ENCODE measurements at regions not wholly inside any gene's neighbourhood (a gene's known extent, or its start where the extent isn't known, plus 50 kb on each side); places are given as distances from the start of the nearest gene placed in this dataset.
"Not testable (repeated sequence)": the region's sequence is repeated elsewhere in the genome, so short reads cannot be mapped to it uniquely, and the experiment has no call there.

DNA sequence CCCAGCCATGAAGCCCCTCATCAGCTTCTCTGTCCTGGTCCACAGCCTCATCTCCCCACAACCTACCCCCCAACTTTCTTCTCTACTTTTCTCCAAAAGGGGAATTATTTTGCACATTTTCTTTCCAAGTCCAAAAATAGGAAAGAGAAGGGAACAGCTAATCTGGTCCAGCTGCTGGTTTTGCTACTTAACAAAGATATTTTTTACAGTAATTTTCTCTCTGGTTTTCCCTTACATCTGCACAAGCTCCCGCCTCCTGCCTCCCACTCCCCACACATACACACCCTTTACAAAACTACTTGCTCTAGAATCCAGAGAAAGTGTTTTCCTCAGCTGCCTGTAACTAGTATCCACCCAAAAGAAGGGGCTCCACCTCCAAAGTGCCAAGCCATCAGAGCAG is 177.2 kb downstream of the POLR2M start:
- DNase-seq = no peak

DNA sequence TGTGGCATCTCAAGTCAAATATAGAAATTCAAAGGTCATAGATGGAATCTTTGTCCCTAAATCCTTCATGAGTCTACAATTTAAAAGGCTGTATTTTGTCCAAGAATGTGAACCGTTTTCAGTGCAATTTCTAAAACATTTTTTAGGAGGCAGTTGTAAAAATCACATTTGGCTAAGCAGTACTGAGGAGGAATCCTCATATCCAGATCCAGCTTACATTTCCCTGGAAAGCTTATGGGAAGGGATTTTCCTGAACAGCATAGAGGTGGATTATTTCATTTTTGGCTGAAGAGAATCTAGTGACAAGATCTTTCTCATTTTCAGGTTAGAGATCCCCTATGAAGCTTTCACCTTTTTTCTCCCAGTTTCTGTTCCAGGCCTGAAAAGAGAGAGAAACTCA is 178.4 kb downstream of the POLR2M start:
- no peak for DNase-seq

DNA sequence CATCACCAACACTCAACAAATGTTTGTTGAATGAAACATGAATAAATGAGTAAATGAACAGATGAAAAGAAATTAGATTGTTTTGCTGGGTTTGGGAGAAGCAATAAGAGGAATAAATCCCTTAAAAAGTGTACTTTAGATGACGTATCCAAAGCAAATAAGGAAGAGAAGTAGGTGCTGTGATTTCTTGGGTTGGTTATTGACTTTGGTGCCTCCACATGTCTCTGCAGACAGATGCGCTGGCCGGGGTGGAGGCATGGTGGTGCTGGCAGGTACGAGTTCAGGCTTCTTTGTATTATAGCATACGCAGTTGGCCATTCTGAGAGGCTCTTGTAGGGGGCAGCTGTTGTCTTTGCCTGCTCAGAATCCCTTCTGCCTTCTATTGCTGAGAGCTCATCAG is 178.9 kb downstream of the POLR2M start:
- no peak for DNase-seq

DNA sequence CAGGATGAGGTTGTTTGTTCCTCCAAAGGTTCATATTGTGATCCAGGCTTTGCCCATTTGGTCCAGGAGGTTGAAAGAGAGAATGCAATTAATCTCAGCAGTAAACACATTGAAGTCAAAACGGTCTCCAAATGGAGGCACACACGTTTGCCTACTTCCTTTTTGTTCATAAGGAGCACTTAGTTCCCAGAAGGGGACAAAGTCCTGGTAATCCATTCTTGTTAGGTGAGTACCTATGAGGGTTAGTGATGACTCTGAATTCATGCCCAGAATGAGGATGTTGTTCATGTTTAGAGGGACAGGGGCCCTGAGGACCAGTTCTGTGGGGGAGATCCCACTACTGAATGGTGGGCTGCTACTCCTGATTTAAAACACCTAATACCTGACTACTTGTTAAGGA is 177.7 kb downstream of the ALDH1A2 start:
- no peak for DNase-seq

DNA sequence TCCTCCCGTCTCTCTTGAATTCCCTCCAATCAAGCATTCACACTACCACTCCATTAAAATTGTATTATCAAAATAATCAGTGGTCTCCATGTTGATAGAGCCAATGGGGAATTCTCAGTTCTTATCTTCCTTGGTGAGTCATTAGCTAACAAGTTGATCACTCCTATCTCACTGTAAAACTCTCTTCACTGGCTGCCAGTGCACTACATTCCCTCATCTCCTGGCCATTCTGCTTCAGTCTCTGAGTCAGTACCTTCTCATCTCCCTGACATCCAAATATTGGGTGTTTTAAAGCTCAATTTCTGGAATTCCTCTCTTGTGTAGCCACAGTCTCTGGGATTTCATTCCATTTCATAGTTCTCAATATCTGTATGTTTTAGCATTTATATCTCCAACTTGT is 175.2 kb downstream of the ALDH1A2 start:
- DNase-seq = no peak

DNA sequence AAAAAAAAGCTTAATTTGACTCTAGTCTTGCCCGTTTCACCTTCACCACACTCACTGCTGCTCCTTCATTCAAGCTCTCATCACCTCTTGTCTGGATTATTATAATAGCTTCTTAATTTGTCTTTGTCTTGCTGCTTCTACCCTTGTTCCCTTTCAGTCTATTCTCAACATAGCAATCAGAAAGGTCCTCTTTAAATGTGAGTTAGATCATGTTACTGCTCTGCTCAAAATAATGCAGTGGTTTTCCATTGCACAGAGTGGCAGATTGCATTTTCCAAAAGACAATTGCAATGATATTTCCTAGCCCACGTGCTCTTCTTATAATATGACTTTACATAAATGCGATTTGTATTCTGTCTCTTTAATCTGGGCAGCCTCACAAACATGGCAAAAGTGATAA is 174.6 kb downstream of the ALDH1A2 start:
- DNase-seq = no peak

DNA sequence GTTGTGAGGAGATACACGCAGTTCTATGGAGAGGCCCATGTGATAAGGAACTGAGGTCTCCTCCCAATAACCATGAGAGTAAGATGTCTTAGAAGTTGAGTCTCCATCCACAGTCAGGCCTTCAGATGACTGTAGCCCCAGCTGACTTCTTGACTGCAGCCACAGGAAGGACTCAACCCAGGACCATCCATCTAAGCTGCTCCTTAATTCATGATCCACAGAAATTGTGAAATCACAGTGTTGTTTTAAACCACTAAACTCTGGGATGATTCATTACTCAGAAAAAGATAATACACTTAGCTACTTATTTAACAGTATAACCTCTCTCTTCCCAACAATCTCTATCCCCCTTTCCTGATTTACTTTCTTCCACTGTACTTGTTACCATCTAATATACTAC is 173.3 kb downstream of the ALDH1A2 start:
- DNase-seq = no peak

DNA sequence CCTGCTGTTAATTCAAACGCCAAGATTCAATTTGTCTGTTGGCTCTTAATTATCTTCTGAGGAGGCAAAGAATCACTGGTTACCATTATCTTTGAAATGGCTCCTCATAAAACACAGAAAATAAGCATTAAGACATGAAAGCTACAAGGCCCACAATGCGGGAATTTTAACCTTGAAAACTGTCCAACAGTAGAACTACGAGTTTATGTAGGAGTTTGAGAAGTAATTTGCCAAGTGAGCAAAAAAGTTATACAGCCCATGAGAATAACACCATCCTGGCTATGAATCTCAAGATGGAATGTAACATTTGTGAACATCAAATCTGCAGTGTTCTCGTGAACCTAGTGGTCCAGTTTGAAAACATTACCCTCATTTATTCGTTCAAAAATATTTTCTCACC is 172.5 kb downstream of the ALDH1A2 start:
- DNase-seq = no peak

DNA sequence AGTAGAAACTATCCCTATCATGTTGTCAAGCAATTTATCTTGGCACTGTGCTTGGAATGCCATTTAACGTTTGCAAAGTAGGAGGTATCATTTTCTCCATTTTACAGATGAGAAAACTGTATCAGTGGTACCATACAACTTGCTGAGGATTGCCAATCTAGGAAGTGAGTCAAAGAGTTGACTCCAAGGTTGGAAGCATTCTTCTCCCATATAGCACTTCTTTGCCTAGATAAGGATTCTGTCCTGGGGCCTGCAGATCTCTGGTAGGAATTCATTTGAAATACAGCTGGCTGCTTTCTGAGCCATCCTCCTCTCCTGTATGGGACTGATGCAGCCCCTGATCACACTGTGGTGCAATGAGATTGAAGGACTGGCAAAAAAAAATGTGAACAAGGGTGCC is 170.2 kb downstream of the ALDH1A2 start:
- no peak for DNase-seq

DNA sequence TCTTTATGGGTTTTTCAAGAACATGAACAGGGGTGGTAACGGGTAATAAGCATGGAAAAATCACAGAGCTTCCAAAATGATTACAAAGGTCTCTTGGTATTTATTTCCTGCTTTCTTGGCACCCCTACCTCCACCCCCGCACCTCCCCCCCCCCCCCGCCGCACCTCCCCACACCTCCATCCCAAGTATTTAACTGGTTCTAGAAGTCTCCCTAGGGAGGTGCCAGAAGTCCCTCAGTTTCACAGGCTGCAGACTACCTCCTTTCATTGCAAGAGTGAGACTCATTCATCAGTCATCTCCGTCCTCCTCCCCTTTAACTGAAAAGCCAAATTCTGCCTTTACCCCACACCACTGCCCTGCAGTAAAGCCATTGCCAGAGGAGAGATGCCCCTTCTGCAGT is 169.4 kb downstream of the ALDH1A2 start:
- no peak for DNase-seq

DNA sequence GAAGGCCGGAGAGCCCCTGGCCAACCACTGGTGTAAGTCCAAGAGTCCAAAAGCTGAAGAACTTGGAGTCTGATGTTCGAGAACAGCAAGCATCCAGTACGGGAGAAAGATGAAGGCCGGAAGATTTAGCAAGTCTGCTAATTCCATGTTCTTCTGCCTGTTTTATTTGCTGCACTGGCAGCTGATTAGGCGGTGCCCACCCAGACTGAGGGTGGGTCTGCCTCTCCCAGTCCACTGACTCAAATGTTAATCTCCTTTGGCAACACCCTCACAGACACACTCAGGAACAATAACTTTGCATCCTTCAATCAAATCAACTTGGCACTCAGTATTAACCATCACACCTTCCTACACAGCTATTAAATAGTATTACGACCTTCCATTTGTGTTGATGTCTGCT is 168.6 kb downstream of the ALDH1A2 start:
- DNase-seq = not testable (repeated sequence)

DNA sequence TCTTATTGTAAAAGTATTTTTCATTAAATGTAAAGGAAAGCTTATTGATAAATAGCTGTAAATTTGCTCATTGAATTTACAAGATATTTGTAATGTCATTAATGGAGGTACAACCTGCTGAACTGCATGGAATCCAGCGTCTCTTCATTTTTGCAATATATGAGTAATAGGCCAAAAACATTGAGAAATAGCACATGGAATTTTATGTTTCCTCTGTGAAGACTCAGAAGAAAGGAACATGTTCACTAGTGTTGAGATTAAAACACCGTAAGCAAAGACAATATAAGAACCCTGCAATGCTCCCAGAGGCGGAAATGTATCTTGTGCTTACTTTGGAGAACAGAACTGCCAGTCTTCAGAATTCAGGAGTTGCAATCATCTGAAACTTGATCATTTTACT is 167.6 kb downstream of the ALDH1A2 start:
- DNase-seq = no peak

DNA sequence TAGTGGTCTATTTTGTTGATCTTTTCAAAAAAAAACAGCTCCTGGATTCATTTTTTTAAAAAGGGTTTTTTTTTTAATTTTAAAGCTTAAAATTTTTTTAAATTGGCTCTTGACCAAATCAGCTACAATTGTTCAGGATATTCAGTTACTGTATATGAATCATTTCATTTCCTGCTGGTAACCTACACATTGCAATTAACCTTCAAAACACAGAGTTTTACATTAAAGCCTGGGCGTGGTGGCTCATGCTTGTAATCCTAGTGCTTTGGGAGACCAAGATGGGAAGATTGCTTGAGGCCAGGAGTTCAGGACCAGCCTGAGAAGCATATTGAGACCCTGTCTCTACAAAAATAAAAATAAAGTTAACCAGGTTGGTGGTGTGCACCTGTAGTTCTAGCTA is 163.4 kb downstream of the ALDH1A2 start:
- DNase-seq = no peak

All from CD4-positive, alpha-beta T cell treated with Interleukin-21 for 1 hour (primary cell).